ENCODE measurements at regions not wholly inside any gene's neighbourhood (a gene's known extent, or its start where the extent isn't known, plus 50 kb on each side); places are given as distances from the start of the nearest gene placed in this dataset.
"Not testable (repeated sequence)": the region's sequence is repeated elsewhere in the genome, so short reads cannot be mapped to it uniquely, and the experiment has no call there.

DNA sequence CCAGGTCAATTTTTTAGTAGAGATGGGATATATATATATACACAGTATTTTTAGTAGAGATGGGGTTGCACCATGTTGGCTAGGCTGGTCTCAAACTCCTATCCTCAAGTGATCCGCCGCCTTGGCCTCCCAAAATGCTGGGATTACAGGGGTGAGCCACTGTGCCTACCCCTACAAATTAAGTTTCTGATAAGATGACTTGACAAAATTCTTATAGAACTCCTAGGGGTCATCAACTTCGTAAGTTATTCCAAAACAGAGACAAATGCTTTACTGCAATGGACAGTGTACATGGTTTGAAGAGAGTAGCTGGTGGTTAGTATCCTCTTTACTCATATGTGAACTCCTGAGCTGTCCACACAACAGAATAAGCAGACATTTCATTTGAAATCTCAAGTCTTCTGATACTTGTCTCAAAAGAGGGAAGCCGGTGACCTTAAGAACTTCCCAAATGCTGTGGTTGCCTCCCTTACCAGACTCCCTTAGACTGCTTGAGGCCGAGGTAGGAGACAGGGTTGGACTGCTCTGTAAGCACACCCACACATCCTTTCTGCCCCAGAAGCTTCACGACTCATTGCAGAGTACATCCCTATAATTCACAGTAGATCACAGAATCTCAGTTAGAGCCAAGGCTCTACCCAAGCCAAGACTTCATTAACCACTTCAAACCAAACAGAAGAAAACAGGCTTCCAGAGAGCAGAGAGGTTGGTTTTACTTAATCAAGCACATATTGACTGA lies 244.1 kb upstream of the IRF2BP2 start:
- Histone ChIP-seq H3K4me1 (ENCODE audit: control insufficient read depth, insufficient read depth, low read length) (no peaks in the 10 kb centered on the region), H3K9me3 (ENCODE audit: control insufficient read depth, insufficient read depth, low read length) (no peaks in the 10 kb centered on the region), H3K4me3 (ENCODE audit: low read depth, low read length) (no peak overlapping the region), H3K9ac (ENCODE audit: low read depth, low read length) (no peak overlapping the region), H3K27me3 (ENCODE audit: control insufficient read depth, insufficient read depth, low read length) (no peaks in the 10 kb centered on the region), H3K36me3 (ENCODE audit: control insufficient read depth, insufficient read depth, low read length) (no peaks in the 10 kb centered on the region)

DNA sequence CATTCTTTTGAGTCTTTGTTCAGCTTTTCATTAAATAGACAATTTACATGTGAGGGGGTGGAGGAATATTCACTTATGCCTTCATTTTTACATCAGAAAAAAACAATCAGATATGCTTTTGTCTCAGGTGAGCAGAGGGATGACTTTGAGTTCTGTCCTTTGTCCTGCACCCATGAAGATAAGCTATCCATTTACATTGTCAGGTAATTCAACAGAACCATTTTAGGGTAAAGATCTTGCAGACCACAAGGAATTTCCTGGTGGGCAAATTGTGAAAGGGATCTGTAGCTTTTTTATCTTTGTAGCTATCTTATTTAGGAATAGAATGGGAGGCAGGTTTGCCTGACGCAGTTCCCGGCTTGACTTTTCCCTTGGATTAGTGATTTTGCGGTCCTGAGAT lies 242.7 kb upstream of the IRF2BP2 start:
- H3K9ac ChIP-seq (ENCODE audit: low read depth, low read length), result no peak overlapping the region
- H3K4me3 ChIP-seq (ENCODE audit: low read depth, low read length), result no peak overlapping the region
- no peaks in the 10 kb centered on the region for H3K36me3 ChIP-seq (ENCODE audit: control insufficient read depth, insufficient read depth, low read length)
- no peaks in the 10 kb centered on the region for H3K9me3 ChIP-seq (ENCODE audit: control insufficient read depth, insufficient read depth, low read length)
- no peaks in the 10 kb centered on the region for H3K4me1 ChIP-seq (ENCODE audit: control insufficient read depth, insufficient read depth, low read length)
- no peaks in the 10 kb centered on the region for H3K27me3 ChIP-seq (ENCODE audit: control insufficient read depth, insufficient read depth, low read length)

GRCh38 chr1:234851450-234852438 lies 241.8 kb upstream of the IRF2BP2 start:
- Histone ChIP-seq H3K9ac (ENCODE audit: low read depth, low read length) (no peak overlapping the region), H3K4me1 (ENCODE audit: control insufficient read depth, insufficient read depth, low read length) (no peaks in the 10 kb centered on the region)

DNA sequence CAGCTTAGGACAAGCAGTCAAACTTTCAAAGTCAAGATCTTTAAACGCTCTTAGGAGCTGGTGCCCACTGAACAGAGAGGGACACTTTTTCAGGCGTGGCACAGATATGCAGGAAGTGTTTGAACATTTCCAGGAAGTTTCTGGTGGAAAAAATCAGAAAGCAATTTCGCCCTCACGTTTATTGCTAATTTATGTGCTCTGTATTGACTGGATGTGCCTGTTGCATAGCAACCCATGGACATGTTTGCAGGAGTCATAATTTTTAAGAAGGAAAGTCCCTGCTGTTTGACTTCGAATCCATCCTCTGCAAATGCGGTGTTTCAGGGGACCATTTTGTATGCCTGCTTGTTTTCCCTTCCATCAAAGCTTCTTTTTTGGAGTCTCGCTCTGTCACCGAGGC lies 239.9 kb upstream of the IRF2BP2 start:
- H3K36me3 ChIP-seq (ENCODE audit: control insufficient read depth, insufficient read depth, low read length), result no peaks in the 10 kb centered on the region
- H3K9ac ChIP-seq (ENCODE audit: low read depth, low read length), result no peak overlapping the region
- H3K4me3 ChIP-seq (ENCODE audit: low read depth, low read length), result no peak overlapping the region
- H3K4me1 ChIP-seq (ENCODE audit: control insufficient read depth, insufficient read depth, low read length), result no peaks in the 10 kb centered on the region
- no peaks in the 10 kb centered on the region for H3K27me3 ChIP-seq (ENCODE audit: control insufficient read depth, insufficient read depth, low read length)
- no peaks in the 10 kb centered on the region for H3K9me3 ChIP-seq (ENCODE audit: control insufficient read depth, insufficient read depth, low read length)

More at GRCh38 chr1:234851450-234852438, 241.8 kb upstream of the IRF2BP2 start:
- H3K27me3 ChIP-seq (ENCODE audit: control insufficient read depth, insufficient read depth, low read length), result no peaks in the 10 kb centered on the region
- no peak overlapping the region for H3K4me3 ChIP-seq (ENCODE audit: low read depth, low read length)
- H3K36me3 ChIP-seq (ENCODE audit: control insufficient read depth, insufficient read depth, low read length), result no peaks in the 10 kb centered on the region
- H3K9me3 ChIP-seq (ENCODE audit: control insufficient read depth, insufficient read depth, low read length), result no peaks in the 10 kb centered on the region

DNA sequence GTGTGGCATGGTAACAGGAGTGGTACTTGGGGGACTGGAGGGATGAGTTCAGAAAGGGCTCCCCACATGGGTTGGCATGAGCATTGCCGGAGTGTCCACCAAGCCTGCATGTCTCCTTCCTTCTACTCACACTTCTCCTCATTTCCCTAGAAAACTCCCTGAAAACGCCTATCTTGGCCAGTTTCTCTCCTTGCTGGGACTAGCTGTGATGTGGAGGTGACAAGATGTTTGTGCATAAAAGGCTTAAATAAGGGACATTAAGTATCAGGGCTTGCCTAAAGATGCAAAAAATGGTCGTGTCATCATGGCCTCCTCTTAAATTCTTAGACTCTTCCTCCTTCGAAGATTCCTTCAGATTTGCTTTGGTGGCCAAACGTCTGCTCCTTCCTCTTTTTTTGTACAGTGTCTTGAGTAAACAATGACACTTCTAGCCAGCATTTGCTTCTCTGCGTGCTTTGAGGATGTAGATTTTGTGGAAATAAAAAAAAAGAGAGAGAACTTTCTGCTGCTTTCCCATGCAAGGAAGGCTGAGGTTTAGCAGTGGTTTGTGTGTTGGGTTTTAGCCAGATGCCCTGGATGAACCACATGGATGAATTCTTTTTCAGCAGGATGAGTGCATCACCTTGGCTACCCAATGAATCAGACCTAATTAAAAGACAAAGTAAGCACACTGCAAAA lies 239.1 kb upstream of the IRF2BP2 start:
- no peaks in the 10 kb centered on the region for H3K4me1 ChIP-seq (ENCODE audit: control insufficient read depth, insufficient read depth, low read length)
- H3K9me3 ChIP-seq (ENCODE audit: control insufficient read depth, insufficient read depth, low read length), result no peaks in the 10 kb centered on the region
- H3K36me3 ChIP-seq (ENCODE audit: control insufficient read depth, insufficient read depth, low read length), result no peaks in the 10 kb centered on the region
- no peak overlapping the region for H3K4me3 ChIP-seq (ENCODE audit: low read depth, low read length)
- H3K27me3 ChIP-seq (ENCODE audit: control insufficient read depth, insufficient read depth, low read length), result no peaks in the 10 kb centered on the region
- no peak overlapping the region for H3K9ac ChIP-seq (ENCODE audit: low read depth, low read length)

- not testable (repeated sequence) for H3K9me3 ChIP-seq (ENCODE audit: control insufficient read depth, insufficient read depth, low read length); H3K4me1 ChIP-seq (ENCODE audit: control insufficient read depth, insufficient read depth, low read length); H3K4me3 ChIP-seq (ENCODE audit: low read depth, low read length); H3K9ac ChIP-seq (ENCODE audit: low read depth, low read length); H3K36me3 ChIP-seq (ENCODE audit: control insufficient read depth, insufficient read depth, low read length); H3K27me3 ChIP-seq (ENCODE audit: control insufficient read depth, insufficient read depth, low read length)
Measured at GRCh38 chr1:234846813-234847212, 236.8 kb upstream of the IRF2BP2 start.

- H3K9ac ChIP-seq (ENCODE audit: low read depth, low read length), result no peak overlapping the region
- no peaks in the 10 kb centered on the region for H3K4me1 ChIP-seq (ENCODE audit: control insufficient read depth, insufficient read depth, low read length)
- H3K27me3 ChIP-seq (ENCODE audit: control insufficient read depth, insufficient read depth, low read length), result no peaks in the 10 kb centered on the region
- no peaks in the 10 kb centered on the region for H3K36me3 ChIP-seq (ENCODE audit: control insufficient read depth, insufficient read depth, low read length)
- no peaks in the 10 kb centered on the region for H3K9me3 ChIP-seq (ENCODE audit: control insufficient read depth, insufficient read depth, low read length)
- no peak overlapping the region for H3K4me3 ChIP-seq (ENCODE audit: low read depth, low read length)
Measured at GRCh38 chr1:234845836-234846235, 235.9 kb upstream of the IRF2BP2 start.

DNA sequence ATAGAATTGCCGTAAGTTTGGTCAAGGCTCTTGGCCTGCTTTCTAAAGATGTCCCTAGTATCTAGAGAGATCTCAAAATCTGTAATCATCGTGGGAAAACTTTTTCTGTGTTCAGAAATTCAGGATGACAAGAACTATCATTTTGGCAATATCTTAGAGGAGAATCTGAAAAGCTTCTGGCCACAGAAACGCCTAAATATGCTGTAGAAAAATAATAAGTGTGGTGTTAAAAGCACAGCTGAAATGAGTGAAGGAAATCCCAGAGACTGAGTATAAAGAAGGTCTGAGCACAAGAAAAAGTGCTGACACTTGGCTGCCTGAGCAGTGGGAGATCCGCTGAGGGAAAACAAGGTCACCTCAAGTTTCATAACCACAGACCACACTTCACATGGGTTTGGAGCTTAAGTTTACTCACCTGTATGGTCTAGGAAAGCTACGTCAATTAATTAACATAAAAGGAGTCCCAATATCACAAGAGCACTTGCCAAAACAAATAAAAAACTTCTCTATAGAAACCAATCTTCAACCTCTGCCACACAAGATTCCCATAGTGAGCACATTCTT lies 235.2 kb upstream of the IRF2BP2 start:
- Histone ChIP-seq H3K9me3 (ENCODE audit: control insufficient read depth, insufficient read depth, low read length) (no peaks in the 10 kb centered on the region), H3K9ac (ENCODE audit: low read depth, low read length) (no peak overlapping the region), H3K4me3 (ENCODE audit: low read depth, low read length) (no peak overlapping the region), H3K4me1 (ENCODE audit: control insufficient read depth, insufficient read depth, low read length) (no peaks in the 10 kb centered on the region), H3K36me3 (ENCODE audit: control insufficient read depth, insufficient read depth, low read length) (no peaks in the 10 kb centered on the region), H3K27me3 (ENCODE audit: control insufficient read depth, insufficient read depth, low read length) (no peaks in the 10 kb centered on the region)

GRCh38 chr1:234844479-234845031 lies 234.6 kb upstream of the IRF2BP2 start:
- no peaks in the 10 kb centered on the region for H3K4me1 ChIP-seq (ENCODE audit: control insufficient read depth, insufficient read depth, low read length)
- no peaks in the 10 kb centered on the region for H3K9me3 ChIP-seq (ENCODE audit: control insufficient read depth, insufficient read depth, low read length)
- H3K36me3 ChIP-seq (ENCODE audit: control insufficient read depth, insufficient read depth, low read length), result no peaks in the 10 kb centered on the region
- no peaks in the 10 kb centered on the region for H3K27me3 ChIP-seq (ENCODE audit: control insufficient read depth, insufficient read depth, low read length)
- H3K9ac ChIP-seq (ENCODE audit: low read depth, low read length), result no peak overlapping the region
- H3K4me3 ChIP-seq (ENCODE audit: low read depth, low read length), result no peak overlapping the region

DNA sequence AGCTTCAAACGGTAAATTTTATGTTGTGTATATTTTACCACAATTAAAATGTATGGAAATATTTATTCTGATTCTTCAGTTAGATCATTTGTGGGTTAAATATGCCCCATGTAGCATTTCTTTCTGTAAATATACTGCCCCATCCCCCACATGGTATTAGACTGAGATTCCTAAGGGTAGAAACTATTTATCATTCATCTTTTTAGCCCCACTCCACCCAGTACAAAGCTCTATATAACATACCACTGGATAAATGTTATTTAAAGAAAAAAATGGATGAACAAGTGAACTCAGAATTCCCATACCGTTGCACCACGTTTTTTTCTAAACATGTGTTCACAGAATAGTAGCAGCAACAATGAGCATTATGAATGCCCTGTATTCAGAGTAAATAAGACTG lies 234.0 kb upstream of the IRF2BP2 start:
- Histone ChIP-seq H3K4me3 (ENCODE audit: low read depth, low read length) (no peak overlapping the region), H3K4me1 (ENCODE audit: control insufficient read depth, insufficient read depth, low read length) (no peaks in the 10 kb centered on the region), H3K9me3 (ENCODE audit: control insufficient read depth, insufficient read depth, low read length) (no peaks in the 10 kb centered on the region), H3K27me3 (ENCODE audit: control insufficient read depth, insufficient read depth, low read length) (no peaks in the 10 kb centered on the region), H3K9ac (ENCODE audit: low read depth, low read length) (no peak overlapping the region), H3K36me3 (ENCODE audit: control insufficient read depth, insufficient read depth, low read length) (no peaks in the 10 kb centered on the region)

Data from iPS-15b (cell line).